SH-SY5Y (cell line): ENCODE measurements at regions not wholly inside any gene's neighbourhood (a gene's known extent, or its start where the extent isn't known, plus 50 kb on each side); places are given as distances from the start of the nearest gene placed in this dataset.

Experiments
- GATA2 ChIP-seq: IDR thresholded peaks from 2 replicates; pipeline ENCODE4 v1.6.1; 2011; ENCODE audit warnings: mild to moderate bottlenecking, low read depth, low read length
- GATA3 ChIP-seq: IDR thresholded peaks from 2 replicates; pipeline ENCODE4 v1.6.1; 2011; ENCODE audit warnings: low read depth, mild to moderate bottlenecking, low read length, moderate library complexity

- TF ChIP-seq GATA2 (no peak), GATA3 (no peak)
These were observed 475.1 kb upstream of the WWC1 start for GRCh38 chr5:167816354-167816753.
